CD14-positive monocyte (primary cell): ENCODE measurements at regions not wholly inside any gene's neighbourhood (a gene's known extent, or its start where the extent isn't known, plus 50 kb on each side); places are given as distances from the start of the nearest gene placed in this dataset.

Experiments used
- DNase-seq, 3 donors: peaks; one replicate each; pipeline ENCODE4 v3.0.0-alpha.2; 2011 to 2022
- H2AFZ ChIP-seq: 2 replicates; pipeline ENCODE4 v1.6.0; 2012; ENCODE audit warnings: mild to moderate bottlenecking, low read depth, low read length, inconsistent platforms; ENCODE audit not compliant: insufficient read depth, poor library complexity, severe bottlenecking
- H3K27ac ChIP-seq, 2 donors: 1 replicate in 1 of 2; 2 replicates in 1 of 2; pipeline ENCODE4 v1.5.1; 2012 to 2013; ENCODE audit warnings: low read length in 2 of 2, control low read depth in 1 of 2, inconsistent platforms in 1 of 2, low read depth in 1 of 2, mild to moderate bottlenecking in 1 of 2
- H3K27me3 ChIP-seq, 2 donors: one replicate each; pipeline versions ENCODE4 v1.6.0 to v1.6.1; 2011 to 2013; ENCODE audit warnings: low read length in 2 of 2; ENCODE audit not compliant: control insufficient read depth in 2 of 2, insufficient read depth in 2 of 2
- H3K36me3 ChIP-seq, 2 donors: replicated peaks in 1 of 2; 1 replicate in 1 of 2; 2 replicates in 1 of 2; pipeline versions ENCODE4 v1.5.1 to v1.6.1; 2012 to 2013; ENCODE audit warnings: low read length in 2 of 2, control low read depth in 1 of 2, inconsistent platforms in 1 of 2, mild to moderate bottlenecking in 1 of 2; ENCODE audit not compliant: insufficient read depth in 2 of 2, control insufficient read depth in 1 of 2
- H3K4me1 ChIP-seq, 2 donors: 1 replicate in 1 of 2; 2 replicates in 1 of 2; pipeline versions ENCODE4 v1.5.1 to v1.6.1; 2012 to 2013; ENCODE audit warnings: low read length in 2 of 2, control low read depth in 1 of 2, inconsistent platforms in 1 of 2, mild to moderate bottlenecking in 1 of 2, moderate library complexity in 1 of 2; ENCODE audit not compliant: insufficient read depth in 2 of 2, control insufficient read depth in 1 of 2
- H3K4me2 ChIP-seq: replicated peaks from 2 replicates; pipeline ENCODE3; 2012; ENCODE audit warnings: low read length, moderate library complexity, mild to moderate bottlenecking; ENCODE audit not compliant: poor library complexity, severe bottlenecking; ENCODE audit errors: extremely low read depth
- H3K4me3 ChIP-seq, 3 experiments: fragments of 200-600 bp in 1 of 3; sonication (generic) in 1 of 3; replicated peaks in 1 of 3; 1 replicate in 2 of 3; 2 replicates in 1 of 3; pipeline ENCODE4 v1.5.1; 2011 to 2013; ENCODE audit warnings: low read length in 3 of 3, mild to moderate bottlenecking in 3 of 3, control low read depth in 2 of 3, low read depth in 2 of 3, inconsistent platforms in 1 of 3, moderate library complexity in 1 of 3
- H3K79me2 ChIP-seq: 2 replicates; pipeline ENCODE4 v1.6.0; 2012; ENCODE audit warnings: mild to moderate bottlenecking, control low read depth, inconsistent platforms, low read length, moderate library complexity; ENCODE audit not compliant: insufficient read depth
- H3K9ac ChIP-seq: 2 replicates; pipeline ENCODE4 v1.6.0; 2017; ENCODE audit warnings: low read length, mild to moderate bottlenecking; ENCODE audit not compliant: insufficient read depth, poor library complexity, severe bottlenecking
- H3K9me3 ChIP-seq, 2 donors: replicated peaks in 1 of 2; 1 replicate in 1 of 2; 2 replicates in 1 of 2; pipeline versions ENCODE4 v1.5.1 to v1.6.1; 2012 to 2013; ENCODE audit warnings: low read length in 2 of 2, control low read depth in 1 of 2; ENCODE audit not compliant: control insufficient read depth in 1 of 2, insufficient read depth in 1 of 2
- H4K20me1 ChIP-seq: 2 replicates; pipeline ENCODE4 v1.6.0; 2012; ENCODE audit warnings: mild to moderate bottlenecking, low read length, control low read depth, moderate library complexity; ENCODE audit not compliant: insufficient read depth
- H3K27ac Mint-ChIP-seq, 7 donors: one replicate each; pipeline ENCODE4 v1.8.0; 2020; ENCODE audit warnings: mild to moderate bottlenecking in 7 of 7, mixed read lengths in 7 of 7, moderate library complexity in 6 of 7, inconsistent platforms in 2 of 7
- H3K27me3 Mint-ChIP-seq, 3 donors: one replicate each; pipeline ENCODE4 v1.8.0; 2021 to 2022; ENCODE audit warnings: low read depth in 3 of 3, mild to moderate bottlenecking in 3 of 3, mixed read lengths in 3 of 3, moderate library complexity in 3 of 3, inconsistent platforms in 1 of 3
- H3K36me3 Mint-ChIP-seq, 2 donors: one replicate each; pipeline ENCODE4 v1.8.0; 2020; ENCODE audit warnings: mixed read lengths in 2 of 2, inconsistent platforms in 1 of 2, mild to moderate bottlenecking in 1 of 2
- H3K4me1 Mint-ChIP-seq: one replicate; pipeline ENCODE4 v1.8.0; 2020; ENCODE audit warnings: mild to moderate bottlenecking, mixed read lengths
- H3K4me3 Mint-ChIP-seq, 2 donors: one replicate each; pipeline ENCODE4 v1.8.0; 2020; ENCODE audit warnings: mild to moderate bottlenecking in 2 of 2, mixed read lengths in 2 of 2, moderate library complexity in 1 of 2
- H3K9me3 Mint-ChIP-seq, 7 donors: one replicate each; pipeline ENCODE4 v1.8.0; 2020 to 2022; ENCODE audit warnings: mixed read lengths in 7 of 7, mild to moderate bottlenecking in 6 of 7, moderate library complexity in 6 of 7, inconsistent platforms in 2 of 7
- CTCF ChIP-seq: fragments of 200-600 bp; IDR thresholded peaks from one replicate; pipeline ENCODE4 v1.8.0; 2022; ENCODE audit warnings: antibody characterized with exemption, mild to moderate bottlenecking
- WGBS: methylation state at CpG from one replicate; pipeline ENCODE4 v1.1.5; 2013; ENCODE audit warnings: missing lambda C conversion rate; ENCODE audit not compliant: insufficient coverage; 5-methylcytosine and 5-hydroxymethylcytosine counted together
- intact Hi-C, 2 donors: fragments of 100-400 bp; cut with micrococcal nuclease; formaldehyde crosslinking; loops; one replicate each; pipeline versions ENCODE4 v1.15.0 to v1.15.1; 2023

- H2AFZ ChIP-seq, result no peak overlapping the region
- H4K20me1 ChIP-seq, result no peaks in the 10 kb centered on the region
- H3K27ac Mint-ChIP-seq, result no peak overlapping the region
- no peak overlapping the region for H3K4me3 ChIP-seq
- no peak for TF ChIP-seq CTCF
- peaks cover 0 to 2% of the 10 kb centered on the region in 2 donors for H3K36me3 Mint-ChIP-seq
- H3K36me3 ChIP-seq, result no peaks in the 10 kb centered on the region
- DNase-seq, result no peak
- no peak overlapping the region for H3K4me3 Mint-ChIP-seq
- H3K79me2 ChIP-seq, result no peaks in the 10 kb centered on the region
- peaks cover 0 to 7% (median 1%) of the 10 kb centered on the region in 3 donors for H3K27me3 Mint-ChIP-seq
- peaks cover 37% of the 10 kb centered on the region for H3K4me1 Mint-ChIP-seq
- intact Hi-C loops, result loop anchor here in 1 of 2 donors (5.0 to 10.0 kb wide), 2 partner anchors 47 to 105 kb away; no protein-coding TSS in a partner anchor
- peaks cover 30 to 38% of the 10 kb centered on the region in 2 donors for H3K4me1 ChIP-seq
- peaks cover 0 to 3% (median 0%) of the 10 kb centered on the region in 7 donors for H3K9me3 Mint-ChIP-seq
- H3K27me3 ChIP-seq, result no peaks in the 10 kb centered on the region
- no CpG with 5 or more reads among the region's 3 CpGs for WGBS
- H3K27ac ChIP-seq, result no peak overlapping the region
- H3K9ac ChIP-seq, result no peak overlapping the region
- H3K9me3 ChIP-seq, result no peaks in the 10 kb centered on the region
- H3K4me2 ChIP-seq, result no peak overlapping the region
Measured at GRCh38 chr1:182189535-182190066, 128.1 kb upstream of the ZNF648 start.

- Mint-ChIP-seq H3K36me3 (no peaks in the 10 kb centered on the region), H3K4me1 (peaks cover 20% of the 10 kb centered on the region), H3K27ac (no peak overlapping the region), H3K4me3 (no peak overlapping the region), H3K9me3 (no peaks in the 10 kb centered on the region), H3K27me3 (peaks cover 0 to 5% (median 3%) of the 10 kb centered on the region in 3 donors)
- H3K9ac ChIP-seq, result no peak overlapping the region
- no peak overlapping the region for H3K27ac ChIP-seq
- intact Hi-C loops, result no loop called here
- DNase-seq, result no peak
- no peaks in the 10 kb centered on the region for H3K9me3 ChIP-seq
- no peak overlapping the region for H3K4me2 ChIP-seq
- TF ChIP-seq CTCF, result no peak
- H3K4me1 ChIP-seq, result peaks cover 15 to 22% of the 10 kb centered on the region in 2 donors
- H4K20me1 ChIP-seq, result no peaks in the 10 kb centered on the region
- H3K79me2 ChIP-seq, result no peaks in the 10 kb centered on the region
- WGBS, result 53% methylated on average over 2 of the region's 3 CpGs
- no peak overlapping the region for H2AFZ ChIP-seq
- H3K27me3 ChIP-seq, result no peaks in the 10 kb centered on the region
- no peaks in the 10 kb centered on the region for H3K36me3 ChIP-seq
- H3K4me3 ChIP-seq, result no peak overlapping the region
Measured at GRCh38 chr1:182186757-182187146, 125.2 kb upstream of the ZNF648 start.
